ENCODE measurements at regions not wholly inside any gene's neighbourhood (a gene's known extent, or its start where the extent isn't known, plus 50 kb on each side); places are given as distances from the start of the nearest gene placed in this dataset.

- ChIA-PET CTCF (no interaction called here), POLR2A (no interaction called here)
- no peak for TF ChIP-seq CTCF (IDR thresholded peaks at IDR 0.05; ENCODE audit: insufficient read depth, low read depth, low read length)
- Histone ChIP-seq H3K4me3 (ENCODE audit: low read depth, low read length) (no peak overlapping the region), H3K36me3 (ENCODE audit: control insufficient read depth, insufficient read depth, low read length) (no peaks in the 10 kb centered on the region), H3K27me3 (ENCODE audit: control insufficient read depth, insufficient read depth, low read length) (peaks cover 1% of the 10 kb centered on the region; the same call in 1 of the 2 replicates)
- no peak for DNase-seq (ENCODE audit: low read depth)
Measured at GRCh38 chr6:106733386-106733785, 104.0 kb downstream of the QRSL1 start.

GRCh38 chr6:106732376-106732940 lies 103.1 kb downstream of the QRSL1 start:
- Histone ChIP-seq H3K36me3 (ENCODE audit: control insufficient read depth, insufficient read depth, low read length) (no peaks in the 10 kb centered on the region), H3K4me3 (ENCODE audit: low read depth, low read length) (no peak overlapping the region), H3K27me3 (ENCODE audit: control insufficient read depth, insufficient read depth, low read length) (peaks cover 1% of the 10 kb centered on the region; the same call in 1 of the 2 replicates)
- CTCF ChIA-PET, result no interaction called here
- no peak for DNase-seq (ENCODE audit: low read depth)
- POLR2A ChIA-PET, result no interaction called here
- no peak for TF ChIP-seq CTCF (IDR thresholded peaks at IDR 0.05; ENCODE audit: insufficient read depth, low read depth, low read length)

GRCh38 chr6:106731843-106732160 lies 102.4 kb downstream of the QRSL1 start:
- Histone ChIP-seq H3K27me3 (ENCODE audit: control insufficient read depth, insufficient read depth, low read length) (peaks cover 1% of the 10 kb centered on the region; the same call in 1 of the 2 replicates), H3K36me3 (ENCODE audit: control insufficient read depth, insufficient read depth, low read length) (no peaks in the 10 kb centered on the region), H3K4me3 (ENCODE audit: low read depth, low read length) (no peak overlapping the region)
- POLR2A ChIA-PET, result no interaction called here
- CTCF ChIA-PET, result no interaction called here
- TF ChIP-seq CTCF (IDR thresholded peaks at IDR 0.05; ENCODE audit: insufficient read depth, low read depth, low read length), result no peak
- no peak for DNase-seq (ENCODE audit: low read depth)

GRCh38 chr6:106731144-106731842 lies 101.9 kb downstream of the QRSL1 start:
- ChIA-PET POLR2A (no interaction called here), CTCF (no interaction called here)
- Histone ChIP-seq H3K4me3 (ENCODE audit: low read depth, low read length) (no peak overlapping the region), H3K36me3 (ENCODE audit: control insufficient read depth, insufficient read depth, low read length) (no peaks in the 10 kb centered on the region), H3K27me3 (ENCODE audit: control insufficient read depth, insufficient read depth, low read length) (peaks cover 1% of the 10 kb centered on the region; the same call in 1 of the 2 replicates)
- no peak for TF ChIP-seq CTCF (IDR thresholded peaks at IDR 0.05; ENCODE audit: insufficient read depth, low read depth, low read length)
- no peak for DNase-seq (ENCODE audit: low read depth)

- Histone ChIP-seq H3K36me3 (ENCODE audit: control insufficient read depth, insufficient read depth, low read length) (no peaks in the 10 kb centered on the region), H3K27me3 (ENCODE audit: control insufficient read depth, insufficient read depth, low read length) (peaks cover 1% of the 10 kb centered on the region; the same call in 1 of the 2 replicates), H3K4me3 (ENCODE audit: low read depth, low read length) (no peak overlapping the region)
- TF ChIP-seq CTCF (IDR thresholded peaks at IDR 0.05; ENCODE audit: insufficient read depth, low read depth, low read length), result no peak
- POLR2A ChIA-PET, result no interaction called here
- DNase-seq (ENCODE audit: low read depth), result no peak
- CTCF ChIA-PET, result interaction anchor here (0.9 kb wide), 1 partner anchor 18 kb away, joined by 3 read pairs; no protein-coding TSS in a partner anchor
Measured at GRCh38 chr6:106730718-106731117, 101.3 kb downstream of the QRSL1 start.
